GM06990 (cell line): ENCODE measurements at regions not wholly inside any gene's neighbourhood (a gene's known extent, or its start where the extent isn't known, plus 50 kb on each side); places are given as distances from the start of the nearest gene placed in this dataset.

Source experiments
- DNase-seq: peaks from one replicate; pipeline ENCODE4 v3.0.0-alpha.2; 2011; ENCODE audit not compliant: insufficient read length; ENCODE audit errors: extremely low read depth
- H3K27me3 ChIP-seq: replicated peaks from 2 replicates; pipeline ENCODE4 v1.6.0; 2011; ENCODE audit warnings: low read length; ENCODE audit not compliant: control insufficient read depth, insufficient read depth
- H3K36me3 ChIP-seq: 2 replicates; pipeline ENCODE4 v1.5.1; 2011; ENCODE audit warnings: low read length; ENCODE audit not compliant: control insufficient read depth, insufficient read depth
- H3K4me3 ChIP-seq: replicated peaks from 2 replicates; pipeline ENCODE4 v1.5.1; 2011; ENCODE audit warnings: low read depth, mild to moderate bottlenecking, control low read depth, low read length
- TF ChIP-seq, protein P1 (sequence below): IDR thresholded peaks from 2 replicates; pipeline ENCODE4 v1.5.1; 2011; ENCODE audit warnings: low read length, control low read depth, mild to moderate bottlenecking, inconsistent platforms; ENCODE audit not compliant: insufficient read depth, poor library complexity, severe bottlenecking

DNA sequence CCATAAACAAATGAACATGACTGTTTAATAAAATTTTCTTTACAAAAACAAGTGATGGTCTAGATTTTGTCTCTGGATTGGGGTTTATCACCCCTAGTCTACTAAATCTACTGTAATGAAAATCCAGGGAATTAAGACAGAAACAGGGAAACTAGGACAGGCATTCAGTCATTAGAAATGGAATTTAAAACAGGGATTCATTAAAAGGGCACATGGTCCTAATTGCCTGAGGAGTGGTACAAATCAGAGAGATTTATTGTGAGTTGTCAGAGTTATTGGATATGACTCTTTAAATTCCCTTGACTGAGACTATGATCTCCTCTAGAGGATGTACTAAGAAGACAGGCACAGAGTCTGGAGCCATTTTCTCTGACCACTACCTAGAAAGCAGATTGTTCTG is 670.9 kb upstream of the GCFC2 start:
- H3K27me3 ChIP-seq = no peaks in the 10 kb centered on the region
- no peak for DNase-seq
- H3K36me3 ChIP-seq = no peaks in the 10 kb centered on the region
- TF ChIP-seq, protein P1, sequence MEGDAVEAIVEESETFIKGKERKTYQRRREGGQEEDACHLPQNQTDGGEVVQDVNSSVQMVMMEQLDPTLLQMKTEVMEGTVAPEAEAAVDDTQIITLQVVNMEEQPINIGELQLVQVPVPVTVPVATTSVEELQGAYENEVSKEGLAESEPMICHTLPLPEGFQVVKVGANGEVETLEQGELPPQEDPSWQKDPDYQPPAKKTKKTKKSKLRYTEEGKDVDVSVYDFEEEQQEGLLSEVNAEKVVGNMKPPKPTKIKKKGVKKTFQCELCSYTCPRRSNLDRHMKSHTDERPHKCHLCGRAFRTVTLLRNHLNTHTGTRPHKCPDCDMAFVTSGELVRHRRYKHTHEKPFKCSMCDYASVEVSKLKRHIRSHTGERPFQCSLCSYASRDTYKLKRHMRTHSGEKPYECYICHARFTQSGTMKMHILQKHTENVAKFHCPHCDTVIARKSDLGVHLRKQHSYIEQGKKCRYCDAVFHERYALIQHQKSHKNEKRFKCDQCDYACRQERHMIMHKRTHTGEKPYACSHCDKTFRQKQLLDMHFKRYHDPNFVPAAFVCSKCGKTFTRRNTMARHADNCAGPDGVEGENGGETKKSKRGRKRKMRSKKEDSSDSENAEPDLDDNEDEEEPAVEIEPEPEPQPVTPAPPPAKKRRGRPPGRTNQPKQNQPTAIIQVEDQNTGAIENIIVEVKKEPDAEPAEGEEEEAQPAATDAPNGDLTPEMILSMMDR = no peak
- no peak overlapping the region for H3K4me3 ChIP-seq

DNA sequence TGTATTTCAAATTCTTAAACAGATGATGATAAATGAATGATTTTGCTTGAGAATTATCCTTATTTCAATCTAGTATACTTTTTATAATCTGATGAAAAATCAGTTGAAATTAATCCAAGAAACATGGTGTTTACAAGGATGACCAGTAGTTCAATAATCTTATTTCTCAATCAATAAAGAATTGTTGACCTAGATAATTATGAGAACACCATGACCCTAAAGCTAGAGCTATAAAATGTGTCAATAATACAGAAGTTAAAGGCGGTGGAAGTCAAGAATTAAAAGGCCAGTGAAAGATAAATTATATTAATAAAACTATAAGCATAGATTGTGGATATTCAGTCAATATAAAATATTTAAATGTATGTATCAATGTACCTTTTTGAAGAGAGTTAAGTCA is 667.4 kb upstream of the GCFC2 start:
- Histone ChIP-seq H3K36me3 (no peaks in the 10 kb centered on the region), H3K27me3 (no peaks in the 10 kb centered on the region), H3K4me3 (no peak overlapping the region)
- no peak for DNase-seq
- TF ChIP-seq, protein P1 = no peak

DNA sequence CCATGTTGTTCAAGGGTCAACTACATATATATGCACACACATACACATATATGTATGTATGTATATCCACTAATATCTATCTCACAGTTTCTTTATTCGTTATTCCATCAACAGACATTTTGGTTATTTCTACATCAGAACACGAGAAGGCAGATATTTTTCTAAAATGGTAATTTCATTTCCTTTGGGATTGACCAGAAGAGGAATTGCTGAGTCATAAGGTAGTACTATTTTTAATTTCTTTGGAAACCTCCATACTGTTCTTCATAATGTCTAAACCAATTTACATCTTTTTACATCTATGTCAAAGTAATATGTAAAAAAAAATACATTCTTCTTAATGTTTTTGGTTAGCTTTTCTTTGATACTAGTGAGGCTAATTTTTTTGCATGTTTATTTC is 630.7 kb upstream of the GCFC2 start:
- TF ChIP-seq, protein P1 = no peak

DNA sequence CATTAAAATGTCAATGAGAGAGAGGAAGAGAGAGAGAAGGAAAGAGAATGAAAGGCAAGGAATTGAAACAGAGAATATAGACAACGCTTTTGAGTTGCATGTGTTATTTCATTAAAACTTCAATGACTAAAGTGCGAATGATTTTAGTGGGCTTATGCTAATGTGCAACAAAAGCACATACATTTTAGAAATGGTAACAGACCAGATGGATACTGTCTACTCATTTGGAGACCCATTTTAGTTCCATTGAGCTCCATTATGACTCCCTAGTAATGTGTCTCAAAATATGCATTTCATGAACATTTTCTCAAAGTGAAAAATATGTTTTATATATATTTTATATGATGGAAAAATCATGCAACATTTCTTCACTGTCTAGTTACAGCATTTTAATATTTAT is 622.2 kb upstream of the GCFC2 start:
- TF ChIP-seq, protein P1 = no peak
- DNase-seq = no peak
- Histone ChIP-seq H3K27me3 (no peaks in the 10 kb centered on the region), H3K36me3 (no peaks in the 10 kb centered on the region), H3K4me3 (no peak overlapping the region)

More for the DNA sequence above, 630.7 kb upstream of the GCFC2 start:
- no peaks in the 10 kb centered on the region for H3K27me3 ChIP-seq
- no peaks in the 10 kb centered on the region for H3K36me3 ChIP-seq
- H3K4me3 ChIP-seq = no peak overlapping the region
- DNase-seq = no peak

DNA sequence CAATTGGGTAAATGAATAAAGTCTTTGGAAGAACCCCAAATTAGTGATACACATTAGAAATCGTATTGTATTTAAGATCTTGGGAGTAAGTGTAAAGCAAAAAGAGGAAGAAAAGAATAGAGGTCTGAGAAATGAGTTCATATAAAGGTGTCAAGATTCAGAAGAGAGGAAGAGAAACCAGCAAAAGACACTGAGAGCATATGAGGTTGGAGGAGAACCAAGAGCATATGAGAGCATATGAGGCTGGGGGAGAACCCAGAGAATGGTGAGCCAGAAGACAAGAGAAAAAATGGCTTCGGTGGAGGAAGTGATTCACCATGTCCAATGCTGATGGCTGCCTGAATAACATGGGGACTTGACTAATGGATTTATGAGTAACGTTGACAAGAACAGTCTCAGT is 620.1 kb upstream of the GCFC2 start:
- H3K27me3 ChIP-seq = no peaks in the 10 kb centered on the region
- peak; percentile 6 for DNase-seq
- H3K4me3 ChIP-seq = no peak overlapping the region
- TF ChIP-seq, protein P1 = no peak
- no peaks in the 10 kb centered on the region for H3K36me3 ChIP-seq

DNA sequence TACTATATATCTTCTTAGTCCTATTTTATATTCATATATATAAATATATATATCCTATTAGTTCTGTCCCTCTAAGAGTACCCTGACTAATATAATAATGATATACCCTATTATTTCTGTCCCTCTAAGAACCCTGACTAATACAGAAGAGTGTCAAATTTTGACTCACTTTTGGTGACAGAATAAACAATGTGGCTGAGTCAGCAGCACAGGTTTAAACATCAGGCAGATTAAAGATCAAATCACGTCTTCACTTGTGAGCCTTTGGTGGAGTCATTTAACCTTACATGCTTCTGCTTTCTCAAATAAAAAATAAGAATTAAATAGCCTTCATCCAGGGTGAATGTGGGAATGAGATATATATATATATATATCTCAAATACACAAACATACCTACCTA is 615.9 kb upstream of the GCFC2 start:
- Histone ChIP-seq H3K27me3 (no peaks in the 10 kb centered on the region), H3K36me3 (no peaks in the 10 kb centered on the region), H3K4me3 (no peak overlapping the region)
- TF ChIP-seq, protein P1 = no peak
- DNase-seq = no peak
